Activated naive CD8-positive, alpha-beta T cell treated with anti-CD3 and anti-CD28 coated beads, Interleukin-2, amount 50 U/mL, for 24 hours (primary cell): ENCODE measurements at regions not wholly inside any gene's neighbourhood (a gene's known extent, or its start where the extent isn't known, plus 50 kb on each side); places are given as distances from the start of the nearest gene placed in this dataset.

Source experiments
- ATAC-seq: fragments of 150-1000 bp; cut with Tn5 transposase; one replicate; pipeline ENCODE4 v1.10.0; 2021
- DNase-seq: peaks from one replicate; pipeline ENCODE4 v3.0.0; 2021
- H3K27ac Mint-ChIP-seq: one replicate; pipeline ENCODE4 v1.8.0; 2021; ENCODE audit warnings: mild to moderate bottlenecking, mixed read lengths
- H3K27me3 Mint-ChIP-seq: one replicate; pipeline ENCODE4 v1.8.0; 2021; ENCODE audit warnings: mixed read lengths
- H3K36me3 Mint-ChIP-seq: one replicate; pipeline ENCODE4 v1.8.0; 2021; ENCODE audit warnings: low read depth, mixed read lengths
- H3K4me1 Mint-ChIP-seq: one replicate; pipeline ENCODE4 v1.8.0; 2021; ENCODE audit warnings: mixed read lengths
- H3K4me3 Mint-ChIP-seq: one replicate; pipeline ENCODE4 v1.8.0; 2021; ENCODE audit warnings: mild to moderate bottlenecking, moderate library complexity, mixed read lengths
- H3K9me3 Mint-ChIP-seq: one replicate; pipeline ENCODE4 v1.8.0; 2021; ENCODE audit warnings: mixed read lengths

- Mint-ChIP-seq H3K9me3 (no peaks in the 10 kb centered on the region), H3K27ac (no peak overlapping the region), H3K4me3 (no peak overlapping the region), H3K27me3 (no peaks in the 10 kb centered on the region), H3K4me1 (peaks cover 22% of the 10 kb centered on the region), H3K36me3 (no peaks in the 10 kb centered on the region)
- ATAC-seq, result no peak
- DNase-seq, result no peak
Measured at GRCh38 chr1:229192853-229193252, 78.1 kb upstream of the RAB4A start.

- H3K36me3 Mint-ChIP-seq, result no peaks in the 10 kb centered on the region
- ATAC-seq (no peak), DNase-seq (no peak)
- H3K9me3 Mint-ChIP-seq, result no peaks in the 10 kb centered on the region
- no peaks in the 10 kb centered on the region for H3K27me3 Mint-ChIP-seq
- H3K4me3 Mint-ChIP-seq, result no peak overlapping the region
- H3K4me1 Mint-ChIP-seq, result peaks cover 22% of the 10 kb centered on the region
- H3K27ac Mint-ChIP-seq, result no peak overlapping the region
Measured at GRCh38 chr1:229194096-229194495, 76.8 kb upstream of the RAB4A start.

- Mint-ChIP-seq H3K4me1 (peaks cover 29% of the 10 kb centered on the region), H3K27ac (no peak overlapping the region), H3K27me3 (no peaks in the 10 kb centered on the region), H3K9me3 (no peaks in the 10 kb centered on the region), H3K36me3 (no peaks in the 10 kb centered on the region), H3K4me3 (no peak overlapping the region)
- ATAC-seq, result no peak
- DNase-seq, result no peak
Measured at GRCh38 chr1:229195246-229195645, 75.7 kb upstream of the RAB4A start.

- Mint-ChIP-seq H3K27me3 (no peaks in the 10 kb centered on the region), H3K4me1 (peaks cover 21% of the 10 kb centered on the region), H3K36me3 (no peaks in the 10 kb centered on the region), H3K4me3 (no peak overlapping the region), H3K9me3 (no peaks in the 10 kb centered on the region), H3K27ac (no peak overlapping the region)
- no peak for DNase-seq
- ATAC-seq, result no peak
Measured at GRCh38 chr1:229196404-229197264, 74.3 kb upstream of the RAB4A start.

GRCh38 chr1:229197265-229197585 lies 73.7 kb upstream of the RAB4A start:
- no peak for DNase-seq
- ATAC-seq, result no peak
- peaks cover 16% of the 10 kb centered on the region for H3K4me1 Mint-ChIP-seq
- H3K27me3 Mint-ChIP-seq, result no peaks in the 10 kb centered on the region
- H3K9me3 Mint-ChIP-seq, result no peaks in the 10 kb centered on the region
- H3K36me3 Mint-ChIP-seq, result no peaks in the 10 kb centered on the region
- H3K27ac Mint-ChIP-seq, result no peak overlapping the region
- no peak overlapping the region for H3K4me3 Mint-ChIP-seq

GRCh38 chr1:229199261-229200243 lies 71.4 kb upstream of the RAB4A start:
- Mint-ChIP-seq H3K27ac (no peak overlapping the region), H3K36me3 (no peaks in the 10 kb centered on the region), H3K4me1 (peaks cover 11% of the 10 kb centered on the region), H3K27me3 (no peaks in the 10 kb centered on the region), H3K4me3 (no peak overlapping the region), H3K9me3 (no peaks in the 10 kb centered on the region)
- ATAC-seq, result no peak
- DNase-seq, result no peak

- Mint-ChIP-seq H3K9me3 (no peaks in the 10 kb centered on the region), H3K36me3 (no peaks in the 10 kb centered on the region), H3K4me3 (no peak overlapping the region), H3K4me1 (peaks cover 18% of the 10 kb centered on the region), H3K27me3 (peaks cover 3% of the 10 kb centered on the region), H3K27ac (no peak overlapping the region)
- no peak for ATAC-seq
- DNase-seq, result no peak
Measured at GRCh38 chr1:229203030-229203751, 67.7 kb upstream of the RAB4A start.

- Mint-ChIP-seq H3K27ac (no peak overlapping the region), H3K4me3 (no peak overlapping the region), H3K4me1 (peaks cover 21% of the 10 kb centered on the region), H3K9me3 (no peaks in the 10 kb centered on the region), H3K36me3 (no peaks in the 10 kb centered on the region), H3K27me3 (peaks cover 3% of the 10 kb centered on the region)
- DNase-seq (no peak), ATAC-seq (no peak)
Measured at GRCh38 chr1:229203991-229204632, 66.8 kb upstream of the RAB4A start.

GRCh38 chr1:229204921-229205777 lies 65.8 kb upstream of the RAB4A start:
- ATAC-seq (peak; percentile 22), DNase-seq (peak; percentile 12)
- H3K4me3 Mint-ChIP-seq, result no peak overlapping the region
- no peaks in the 10 kb centered on the region for H3K36me3 Mint-ChIP-seq
- H3K27ac Mint-ChIP-seq, result peak overlapping the region; percentile 32
- H3K9me3 Mint-ChIP-seq, result no peaks in the 10 kb centered on the region
- peaks cover 22% of the 10 kb centered on the region for H3K4me1 Mint-ChIP-seq
- peaks cover 3% of the 10 kb centered on the region for H3K27me3 Mint-ChIP-seq

GRCh38 chr1:229205854-229206253 lies 65.1 kb upstream of the RAB4A start:
- DNase-seq, result no peak
- H3K27ac Mint-ChIP-seq, result no peak overlapping the region
- peaks cover 3% of the 10 kb centered on the region for H3K27me3 Mint-ChIP-seq
- no peaks in the 10 kb centered on the region for H3K36me3 Mint-ChIP-seq
- no peak for ATAC-seq
- no peaks in the 10 kb centered on the region for H3K9me3 Mint-ChIP-seq
- H3K4me1 Mint-ChIP-seq, result peaks cover 20% of the 10 kb centered on the region
- H3K4me3 Mint-ChIP-seq, result no peak overlapping the region

GRCh38 chr1:229207916-229208315 lies 63.0 kb upstream of the RAB4A start:
- ATAC-seq (no peak), DNase-seq (no peak)
- Mint-ChIP-seq H3K36me3 (no peaks in the 10 kb centered on the region), H3K9me3 (no peaks in the 10 kb centered on the region), H3K4me3 (no peak overlapping the region), H3K27me3 (peaks cover 3% of the 10 kb centered on the region), H3K4me1 (peaks cover 20% of the 10 kb centered on the region), H3K27ac (no peak overlapping the region)

GRCh38 chr1:229208481-229208880 lies 62.4 kb upstream of the RAB4A start:
- Mint-ChIP-seq H3K4me3 (no peak overlapping the region), H3K9me3 (no peaks in the 10 kb centered on the region), H3K4me1 (peaks cover 20% of the 10 kb centered on the region), H3K36me3 (no peaks in the 10 kb centered on the region), H3K27me3 (peaks cover 3% of the 10 kb centered on the region), H3K27ac (no peak overlapping the region)
- no peak for DNase-seq
- no peak for ATAC-seq

- Mint-ChIP-seq H3K9me3 (no peaks in the 10 kb centered on the region), H3K27me3 (peaks cover 3% of the 10 kb centered on the region), H3K4me1 (peaks cover 19% of the 10 kb centered on the region), H3K27ac (no peak overlapping the region), H3K4me3 (no peak overlapping the region), H3K36me3 (no peaks in the 10 kb centered on the region)
- ATAC-seq (peak; percentile 88), DNase-seq (no peak)
Measured at GRCh38 chr1:229209386-229209785, 61.5 kb upstream of the RAB4A start.
